Gastrocnemius medialis (tissue), 4 donors: ENCODE measurements at regions not wholly inside any gene's neighbourhood (a gene's known extent, or its start where the extent isn't known, plus 50 kb on each side); places are given as distances from the start of the nearest gene placed in this dataset.

Experiments
- CTCF ChIP-seq, 5 experiments: fragments of 450-650 bp in 3 of 5; fragments of 200-600 bp in 2 of 5; sonication (generic) in 2 of 5; IDR thresholded peaks in 4 of 5; conservative IDR thresholded peaks in 1 of 5; 1 replicate in 4 of 5; 2 replicates in 1 of 5; pipeline ENCODE4 v1.5.1; 2016 to 2019; ENCODE audit warnings: antibody characterized with exemption in 5 of 5, mild to moderate bottlenecking in 3 of 5, moderate library complexity in 3 of 5
- POLR2A ChIP-seq, 2 donors: fragments of 450-650 bp; IDR thresholded peaks; one replicate each; pipeline ENCODE4 v1.6.1; 2017; ENCODE audit warnings: antibody characterized with exemption in 2 of 2, mild to moderate bottlenecking in 2 of 2, moderate library complexity in 2 of 2

GRCh38 chr2:143839456-143839855 lies 680.5 kb downstream of the ZEB2 start:
- TF ChIP-seq CTCF (IDR thresholded peaks at IDR 0.05 in 4 of 5, conservative IDR thresholded peaks at IDR 0.05 in 1 of 5) (no peak), POLR2A (IDR thresholded peaks at IDR 0.05) (no peak)
